Ishikawa (cell line): ENCODE measurements at regions not wholly inside any gene's neighbourhood (a gene's known extent, or its start where the extent isn't known, plus 50 kb on each side); places are given as distances from the start of the nearest gene placed in this dataset.

Experiments used
- EGR1 ChIP-seq: IDR thresholded peaks from 2 replicates; pipeline ENCODE4 v1.6.1; 2012
- EP300 ChIP-seq: IDR thresholded peaks from 2 replicates; pipeline ENCODE4 v1.6.1; 2012; ENCODE audit warnings: borderline replicate concordance
- FOXM1 ChIP-seq: IDR thresholded peaks from 2 replicates; pipeline ENCODE4 v1.6.1; 2012; ENCODE audit warnings: low read depth, borderline replicate concordance
- MAX ChIP-seq: IDR thresholded peaks from 2 replicates; pipeline ENCODE4 v1.6.1; 2012
- RAD21 ChIP-seq: IDR thresholded peaks from 2 replicates; pipeline ENCODE4 v1.6.1; 2012; ENCODE audit warnings: low read depth
- TAF1 ChIP-seq: IDR thresholded peaks from 2 replicates; pipeline ENCODE4 v1.6.1; 2012; ENCODE audit warnings: low read depth, mild to moderate bottlenecking
- TCF12 ChIP-seq: IDR thresholded peaks from 2 replicates; pipeline ENCODE4 v1.6.1; 2012; ENCODE audit warnings: low read depth
- TEAD4 ChIP-seq: IDR thresholded peaks from 2 replicates; pipeline ENCODE4 v1.6.1; 2012

- TF ChIP-seq EP300 (no peak), MAX (no peak), TAF1 (no peak), FOXM1 (no peak), EGR1 (no peak), TEAD4 (no peak), TCF12 (no peak), RAD21 (no peak)
Observed at GRCh38 chr1:199508072-199508471, 519.4 kb upstream of the NR5A2 start.
